A549 (cell line): ENCODE measurements at regions not wholly inside any gene's neighbourhood (a gene's known extent, or its start where the extent isn't known, plus 50 kb on each side); places are given as distances from the start of the nearest gene placed in this dataset.

Experiments used
- ATAC-seq, 2 experiments: fragments of 200-7000 bp in 1 of 2; fragments of >200 bp in 1 of 2; cut with Nextera tagmentation in 1 of 2; cut with Tn5 transposase in 1 of 2; 3 replicates each; pipeline versions ENCODE4 v1.8.0 to v1.9.1; 2018 to 2020; ENCODE audit warnings: mild to moderate bottlenecking in 1 of 2, moderate library complexity in 1 of 2
- CTCF ChIA-PET: fragments of 300-600 bp; sonication (Branson Sonifier 250); formaldehyde crosslinking; extraction: SDS; loops from one replicate; lab custom pipeline; 2021; ENCODE audit warnings: antibody characterized with exemption, inconsistent platforms; lab: Yijun Ruan, JAX
- POLR2A ChIA-PET: fragments of 350-600 bp; formaldehyde crosslinking; extraction: SDS; loops from one replicate; lab custom pipeline; 2021; ENCODE audit warnings: antibody characterized with exemption, inconsistent platforms; lab: Yijun Ruan, JAX
- DNase-seq, 2 experiments: peaks; one replicate each; pipeline versions ENCODE4 v3.0.0 to v3.0.0-alpha.2; 2011 to 2016; ENCODE audit warnings: low read depth in 1 of 2, low spot score in 1 of 2
- FAIRE-seq: peaks from 2 replicates; lab custom pipeline; 2011; peaks lifted over from hg19 to GRCh38; lab: Jason Lieb, UNC
- H3K27ac ChIP-seq, 2 experiments: fragments of >200 bp; sonication (Bioruptor Twin); formaldehyde crosslinking; 3 replicates each; pipeline ENCODE4 v1.5.1; 2016 to 2017
- H3K4me1 ChIP-seq: fragments of >200 bp; sonication (Bioruptor Twin); formaldehyde crosslinking; 3 replicates; pipeline ENCODE4 v1.6.1; 2016
- H3K4me2 ChIP-seq: fragments of >200 bp; sonication (Bioruptor Twin); formaldehyde crosslinking; 3 replicates; pipeline ENCODE4 v1.6.1; 2016
- H3K4me3 ChIP-seq: fragments of >200 bp; sonication (Bioruptor Twin); formaldehyde crosslinking; 3 replicates; pipeline ENCODE4 v1.5.1; 2016
- H3K9me3 ChIP-seq: fragments of >200 bp; sonication (Bioruptor Twin); formaldehyde crosslinking; 3 replicates; pipeline ENCODE4 v1.6.1; 2016
- BHLHE40 ChIP-seq: IDR thresholded peaks from 2 replicates; pipeline ENCODE4 v1.6.1; 2012; ENCODE audit warnings: low read depth, low read length, inconsistent platforms
- CEBPB ChIP-seq, 2 experiments: fragments of >200 bp in 1 of 2; sonication (Bioruptor Twin) in 1 of 2; formaldehyde crosslinking in 1 of 2; IDR thresholded peaks; 2 replicates each; pipeline ENCODE4 v1.6.1; 2012 to 2016
- CHD4 ChIP-seq: fragments of 200-600 bp; sonication (generic); IDR thresholded peaks from 2 replicates; pipeline ENCODE4 v1.6.1; 2016; ENCODE audit warnings: antibody characterized with exemption, mild to moderate bottlenecking, borderline replicate concordance
- EHF ChIP-seq: fragments of 250-450 bp; sonication (Bioruptor Pico); IDR thresholded peaks from 2 replicates; pipeline ENCODE4 v1.5.0; 2020; ENCODE audit warnings: mild to moderate bottlenecking
- ESRRA ChIP-seq: fragments of 150-350 bp; IDR thresholded peaks from 2 replicates; pipeline ENCODE4 v1.6.1; 2014; ENCODE audit warnings: mild to moderate bottlenecking, low read length, borderline replicate concordance
- FOSL2 ChIP-seq, 2 experiments: fragments of 450-650 bp in 1 of 2; fragments of >200 bp in 1 of 2; sonication (Bioruptor Twin) in 1 of 2; formaldehyde crosslinking; IDR thresholded peaks; 2 replicates each; pipeline versions ENCODE4 v1.5.0 to v1.6.1; 2016 to 2020; ENCODE audit warnings: mild to moderate bottlenecking in 1 of 2, moderate library complexity in 1 of 2
- GATA3 ChIP-seq: IDR thresholded peaks from 2 replicates; pipeline ENCODE4 v1.6.1; 2012; ENCODE audit warnings: borderline replicate concordance
- HDAC2 ChIP-seq: fragments of 200-600 bp; sonication (generic); IDR thresholded peaks from 2 replicates; pipeline ENCODE4 v1.6.1; 2016
- HEYL ChIP-seq: fragments of 250-450 bp; sonication (Bioruptor Pico); IDR thresholded peaks from 2 replicates; pipeline ENCODE4 v1.8.0; 2021; ENCODE audit warnings: mild to moderate bottlenecking, moderate library complexity
- HOXB13 ChIP-seq: fragments of 250-450 bp; sonication (Bioruptor Pico); IDR thresholded peaks from 2 replicates; pipeline ENCODE4 v1.5.0; 2020; ENCODE audit warnings: low read depth, mild to moderate bottlenecking, moderate library complexity
- HOXB5 ChIP-seq: fragments of 250-450 bp; sonication (Bioruptor Pico); IDR thresholded peaks from 2 replicates; pipeline ENCODE4 v1.5.0; 2020; ENCODE audit warnings: mild to moderate bottlenecking, moderate library complexity
- JUNB ChIP-seq: fragments of >200 bp; sonication (Bioruptor Twin); formaldehyde crosslinking; IDR thresholded peaks from 2 replicates; pipeline ENCODE4 v1.6.1; 2016
- KDM1A ChIP-seq: fragments of 200-600 bp; sonication (generic); IDR thresholded peaks from 2 replicates; pipeline ENCODE4 v1.6.1; 2016; ENCODE audit warnings: low read depth, mild to moderate bottlenecking
- KDM5A ChIP-seq: fragments of 200-600 bp; sonication (generic); IDR thresholded peaks from 2 replicates; pipeline ENCODE4 v1.6.1; 2016; ENCODE audit warnings: antibody characterized with exemption, mild to moderate bottlenecking
- MAFK ChIP-seq: fragments of 450-650 bp; IDR thresholded peaks from 2 replicates; pipeline ENCODE4 v1.6.1; 2014; ENCODE audit not compliant: partially characterized antibody
- MYC ChIP-seq: IDR thresholded peaks from 2 replicates; pipeline ENCODE4 v1.6.1; 2012; ENCODE audit warnings: mild to moderate bottlenecking, inconsistent platforms, low read length, improper control_type of control experiment, borderline replicate concordance
- NPAS2 ChIP-seq: fragments of 250-450 bp; sonication (Bioruptor Pico); IDR thresholded peaks from 2 replicates; pipeline ENCODE4 v1.8.0; 2022; ENCODE audit warnings: mild to moderate bottlenecking, moderate library complexity, borderline replicate concordance
- NR3C1 ChIP-seq: fragments of >200 bp; sonication (Bioruptor Twin); formaldehyde crosslinking; IDR thresholded peaks from 3 replicates; pipeline ENCODE4 v1.6.1; 2017
- RARB ChIP-seq: fragments of 250-450 bp; sonication (Bioruptor Pico); IDR thresholded peaks from 2 replicates; pipeline ENCODE4 v1.8.0; 2021; ENCODE audit warnings: mild to moderate bottlenecking, moderate library complexity
- RNF2 ChIP-seq: fragments of 200-600 bp; sonication (generic); IDR thresholded peaks from 2 replicates; pipeline ENCODE4 v1.6.1; 2016; ENCODE audit warnings: low read depth, mild to moderate bottlenecking, antibody characterized with exemption, moderate library complexity, borderline replicate concordance
- SMC3 ChIP-seq: fragments of >200 bp; sonication (Bioruptor Twin); formaldehyde crosslinking; IDR thresholded peaks from 3 replicates; pipeline ENCODE4 v1.6.1; 2018; ENCODE audit warnings: inconsistent platforms
- SREBF2 ChIP-seq: fragments of 450-650 bp; IDR thresholded peaks from 2 replicates; pipeline ENCODE4 v1.6.1; 2014; ENCODE audit warnings: mild to moderate bottlenecking, moderate library complexity
- ZC3H11A ChIP-seq: fragments of 450-650 bp; IDR thresholded peaks from 2 replicates; pipeline ENCODE4 v1.6.1; 2014; ENCODE audit warnings: antibody characterized with exemption, mild to moderate bottlenecking
- ZNF302 ChIP-seq: fragments of 250-450 bp; sonication (Bioruptor Pico); IDR thresholded peaks from 2 replicates; pipeline ENCODE4 v1.9.0; 2021; ENCODE audit warnings: inconsistent platforms, mild to moderate bottlenecking, moderate library complexity
- ZSCAN20 ChIP-seq: fragments of 250-450 bp; sonication (Bioruptor Pico); IDR thresholded peaks from 2 replicates; pipeline ENCODE4 v1.8.0; 2022; ENCODE audit warnings: mild to moderate bottlenecking, moderate library complexity
- WGBS: methylation state at CpG from one replicate; pipeline ENCODE4 v1.1.6; 2017; ENCODE audit errors: missing lambda C conversion rate; 5-methylcytosine and 5-hydroxymethylcytosine counted together
- TF ChIP-seq, protein P1 (sequence below): IDR thresholded peaks from 2 replicates; pipeline ENCODE4 v1.6.1; 2012; ENCODE audit warnings: low read depth, borderline replicate concordance
- TF ChIP-seq, protein P2 (sequence below): IDR thresholded peaks from 2 replicates; pipeline ENCODE4 v1.6.1; 2012

DNA sequence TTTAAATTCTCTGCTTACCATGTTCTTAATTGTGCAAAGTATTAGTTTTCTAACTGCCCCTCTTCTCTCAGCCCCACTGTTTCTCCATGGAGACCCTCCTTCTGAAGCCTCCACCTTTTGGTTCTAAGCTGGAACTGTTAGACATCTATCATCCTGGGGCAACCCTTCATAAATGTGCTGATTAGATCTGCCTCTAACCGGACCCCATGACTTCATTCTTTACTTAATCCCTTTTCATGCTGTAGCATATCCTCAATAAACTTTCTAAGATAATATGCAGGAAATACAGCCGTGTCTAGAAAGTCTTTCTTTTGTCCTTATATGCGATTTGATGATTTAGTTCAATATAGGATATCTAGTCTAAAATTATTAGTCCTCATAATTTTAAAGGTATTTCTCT lies 1020.1 kb downstream of the ADGRL2 start:
- no peak for FAIRE-seq
- ATAC-seq = no peak
- POLR2A ChIA-PET = no interaction called here
- no peaks in the 10 kb centered on the region for H3K9me3 ChIP-seq
- no peak overlapping the region for H3K27ac ChIP-seq
- H3K4me3 ChIP-seq = no peak overlapping the region
- H3K4me2 ChIP-seq = no peak overlapping the region
- DNase-seq = no peak
- H3K4me1 ChIP-seq = no peaks in the 10 kb centered on the region
- WGBS = 20% methylated on average over 3 of the region's 3 CpGs
- TF ChIP-seq ESRRA = no peak
- TF ChIP-seq ZC3H11A = no peak
- no peak for TF ChIP-seq FOSL2 (IDR thresholded peaks at IDR 0.05)
- TF ChIP-seq FOSL2 (CRISPR knock-in tag; IDR thresholded peaks at IDR 0.05) = no peak
- no peak for TF ChIP-seq RARB (CRISPR knock-in tag)
- no peak for TF ChIP-seq CHD4
- no peak for TF ChIP-seq ZSCAN20 (CRISPR knock-in tag)
- TF ChIP-seq ZNF302 (CRISPR knock-in tag) = no peak
- no peak for TF ChIP-seq CEBPB (IDR thresholded peaks at IDR 0.05)
- no peak for TF ChIP-seq HOXB13
- TF ChIP-seq HEYL (CRISPR knock-in tag) = no peak
- TF ChIP-seq, protein P1, sequence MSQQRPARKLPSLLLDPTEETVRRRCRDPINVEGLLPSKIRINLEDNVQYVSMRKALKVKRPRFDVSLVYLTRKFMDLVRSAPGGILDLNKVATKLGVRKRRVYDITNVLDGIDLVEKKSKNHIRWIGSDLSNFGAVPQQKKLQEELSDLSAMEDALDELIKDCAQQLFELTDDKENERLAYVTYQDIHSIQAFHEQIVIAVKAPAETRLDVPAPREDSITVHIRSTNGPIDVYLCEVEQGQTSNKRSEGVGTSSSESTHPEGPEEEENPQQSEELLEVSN = no peak
- TF ChIP-seq HOXB5 = no peak
- no peak for TF ChIP-seq MAFK
- TF ChIP-seq, all 56 proteins: peak for 0
- CTCF ChIA-PET = no interaction called here

DNA sequence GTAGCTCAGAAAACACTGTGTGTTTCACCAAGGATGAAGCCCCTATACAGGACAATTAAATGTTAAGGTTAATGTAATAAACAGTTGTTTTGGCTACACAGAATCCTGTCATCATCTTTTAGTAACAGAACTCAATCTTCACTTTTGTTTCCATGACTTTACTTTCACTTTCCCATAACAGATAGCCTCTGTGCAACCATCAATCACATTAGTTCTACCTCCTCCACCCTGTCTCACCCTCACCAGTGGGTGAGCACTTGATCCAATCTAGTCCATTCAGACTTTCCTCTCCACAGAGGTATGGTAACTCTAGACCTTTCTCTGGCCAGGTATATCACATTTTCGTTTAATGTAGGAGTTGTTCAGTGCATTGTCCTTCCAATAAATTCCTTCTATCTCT lies 1018.5 kb downstream of the ADGRL2 start:
- no peak overlapping the region for H3K4me2 ChIP-seq
- no peak for TF ChIP-seq ZC3H11A
- TF ChIP-seq HOXB13 = no peak
- TF ChIP-seq NR3C1 = no peak
- TF ChIP-seq JUNB = no peak
- TF ChIP-seq RNF2 = no peak
- TF ChIP-seq ZSCAN20 (CRISPR knock-in tag) = no peak
- TF ChIP-seq FOSL2 (IDR thresholded peaks at IDR 0.05) = no peak
- no peak for TF ChIP-seq FOSL2 (CRISPR knock-in tag; IDR thresholded peaks at IDR 0.05)
- no peak for TF ChIP-seq ZNF302 (CRISPR knock-in tag)
- no peak for TF ChIP-seq NPAS2 (CRISPR knock-in tag)
- no peak for TF ChIP-seq BHLHE40
- TF ChIP-seq KDM1A = no peak
- TF ChIP-seq KDM5A = no peak
- TF ChIP-seq, protein P2, sequence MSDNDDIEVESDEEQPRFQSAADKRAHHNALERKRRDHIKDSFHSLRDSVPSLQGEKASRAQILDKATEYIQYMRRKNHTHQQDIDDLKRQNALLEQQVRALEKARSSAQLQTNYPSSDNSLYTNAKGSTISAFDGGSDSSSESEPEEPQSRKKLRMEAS = no peak
- no peak for TF ChIP-seq SREBF2
- TF ChIP-seq MYC = no peak
- no peak for TF ChIP-seq SMC3
- no peak for TF ChIP-seq GATA3
- TF ChIP-seq HDAC2 = no peak
- 0% methylated on average over 1 of the region's 1 CpG for WGBS
- H3K27ac ChIP-seq = no peak overlapping the region
- no peaks in the 10 kb centered on the region for H3K9me3 ChIP-seq
- DNase-seq (no peak), FAIRE-seq (no peak), ATAC-seq (no peak)
- H3K4me3 ChIP-seq = no peak overlapping the region
- POLR2A ChIA-PET = no interaction called here
- H3K4me1 ChIP-seq = no peaks in the 10 kb centered on the region
- CTCF ChIA-PET = no interaction called here

DNA sequence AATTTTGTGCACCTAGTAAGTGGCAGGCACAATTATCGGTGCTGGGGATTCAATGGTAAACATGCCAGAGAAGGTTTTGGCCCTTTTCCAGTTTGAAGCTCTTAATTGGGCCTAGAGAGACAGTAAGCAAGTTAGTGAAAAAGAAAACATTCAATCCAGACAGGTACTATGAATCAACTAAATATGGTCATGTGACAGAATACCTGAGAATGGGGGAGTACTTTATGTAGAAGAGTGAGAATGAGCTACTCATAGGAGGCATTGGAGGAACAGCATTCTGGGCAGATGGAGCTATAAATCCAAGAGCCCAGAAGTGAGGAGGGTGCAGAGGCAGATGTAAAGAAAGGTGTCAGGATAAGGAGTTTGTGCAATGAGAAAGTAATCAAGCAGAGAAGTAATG lies 1017.9 kb downstream of the ADGRL2 start:
- DNase-seq = no peak
- Histone ChIP-seq H3K4me1 (no peaks in the 10 kb centered on the region), H3K4me2 (no peak overlapping the region), H3K27ac (no peak overlapping the region), H3K4me3 (no peak overlapping the region), H3K9me3 (no peaks in the 10 kb centered on the region)
- ChIA-PET POLR2A (no interaction called here), CTCF (no interaction called here)
- no peak for FAIRE-seq
- TF ChIP-seq ZSCAN20 (CRISPR knock-in tag) (no peak), NR3C1 (no peak), ZC3H11A (no peak), EHF (CRISPR knock-in tag) (no peak), MAFK (no peak)
- WGBS = 55% methylated on average over 1 of the region's 1 CpG
- ATAC-seq = no peak
